K562 (cell line): ENCODE measurements at regions not wholly inside any gene's neighbourhood (a gene's known extent, or its start where the extent isn't known, plus 50 kb on each side); places are given as distances from the start of the nearest gene placed in this dataset.

Source experiments
- DNMT1 ChIP-seq: fragments of 450-650 bp; IDR thresholded peaks from 2 replicates; pipeline ENCODE4 v1.6.1; 2016; ENCODE audit warnings: antibody characterized with exemption, mild to moderate bottlenecking
- MXI1 ChIP-seq: IDR thresholded peaks from 2 replicates; pipeline ENCODE4 v1.6.1; 2011; ENCODE audit warnings: low read depth, mild to moderate bottlenecking, improper control_type of control experiment, low read length
- POLR2AphosphoS5 ChIP-seq: IDR thresholded peaks from 2 replicates; pipeline ENCODE4 v1.6.1; 2011; ENCODE audit warnings: mild to moderate bottlenecking, low read depth, low read length, moderate library complexity; ENCODE audit not compliant: control insufficient read depth, insufficient read depth
- SUPT5H ChIP-seq: fragments of 450-650 bp; IDR thresholded peaks from 2 replicates; pipeline ENCODE4 v1.6.1; 2016
- TCF3 ChIP-seq: sonication (generic); formaldehyde crosslinking; IDR thresholded peaks from 2 replicates; pipeline ENCODE4 v1.4.0; 2020; ENCODE audit warnings: mild to moderate bottlenecking, missing genetic modification reagents
- TEAD2 ChIP-seq: fragments of 450-650 bp; IDR thresholded peaks from 2 replicates; pipeline ENCODE4 v1.6.1; 2016; ENCODE audit warnings: missing genetic modification characterization, control low read depth, missing compliant biosample characterization
- ZNF124 ChIP-seq: sonication (generic); formaldehyde crosslinking; IDR thresholded peaks from 2 replicates; pipeline ENCODE4 v1.8.1; 2022; ENCODE audit warnings: missing genetic modification reagents
- ZNF3 ChIP-seq: fragments of 250-450 bp; sonication (Bioruptor Pico); IDR thresholded peaks from 2 replicates; pipeline ENCODE4 v1.5.0; 2021; ENCODE audit warnings: mild to moderate bottlenecking, moderate library complexity
- ZNF589 ChIP-seq: fragments of 200-800 bp; sonication (Bioruptor generic); IDR thresholded peaks from 2 replicates; pipeline ENCODE4 v1.6.1; 2016; ENCODE audit warnings: low read depth, missing genetic modification characterization, missing compliant biosample characterization
- TF ChIP-seq, protein P1 (sequence below): fragments of 450-650 bp; IDR thresholded peaks from 2 replicates; pipeline ENCODE4 v1.6.1; 2016
- TF ChIP-seq, protein P2 (sequence below): fragments of 450-650 bp; formaldehyde crosslinking; IDR thresholded peaks from 2 replicates; pipeline ENCODE4 v1.4.0; 2022; ENCODE audit warnings: missing genetic modification characterization
- TF ChIP-seq, protein P3 (sequence below), 3 experiments: IDR thresholded peaks in 2 of 3; conservative IDR thresholded peaks in 1 of 3; 2 replicates each; pipeline ENCODE4 v1.5.1; 2011 to 2012; ENCODE audit warnings: low read length in 3 of 3, mild to moderate bottlenecking in 3 of 3, control low read depth in 2 of 3, improper control_type of control experiment in 1 of 3, inconsistent platforms in 1 of 3, low read depth in 1 of 3, mixed read lengths in 1 of 3, moderate library complexity in 1 of 3; ENCODE audit not compliant: insufficient read depth in 2 of 3
- TF ChIP-seq, protein P4 (sequence below): fragments of 450-650 bp; IDR thresholded peaks from 2 replicates; pipeline ENCODE4 v1.6.1; 2016; ENCODE audit warnings: low read depth, mild to moderate bottlenecking, moderate library complexity

DNA sequence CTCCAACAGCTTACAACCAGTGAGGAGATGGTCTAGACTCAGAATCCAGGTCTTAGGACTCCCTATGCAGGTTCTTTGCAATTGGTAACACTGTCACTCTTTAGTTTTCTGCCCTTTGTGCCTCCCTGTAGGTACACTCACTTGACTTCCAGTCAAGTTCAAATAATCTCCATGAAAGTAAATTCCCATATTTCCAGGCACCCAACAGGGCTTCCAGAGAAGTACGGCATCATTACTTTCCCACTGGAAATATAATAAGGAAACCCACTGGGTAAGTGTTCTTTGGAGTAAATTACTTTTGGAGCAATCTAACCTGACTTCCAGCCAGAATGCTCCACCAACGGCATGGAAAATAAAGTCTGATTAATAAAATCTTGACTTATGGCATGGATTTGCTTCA lies 338.9 kb downstream of the HNRNPD start:
- TF ChIP-seq ZNF589 (CRISPR knock-in tag) (no peak), POLR2AphosphoS5 (no peak), TEAD2 (tag) (no peak), SUPT5H (no peak), ZNF124 (CRISPR knock-in tag) (no peak), MXI1 (no peak), DNMT1 (no peak), ZNF3 (CRISPR knock-in tag) (no peak), TCF3 (CRISPR knock-in tag) (no peak)
- TF ChIP-seq, protein P1, sequence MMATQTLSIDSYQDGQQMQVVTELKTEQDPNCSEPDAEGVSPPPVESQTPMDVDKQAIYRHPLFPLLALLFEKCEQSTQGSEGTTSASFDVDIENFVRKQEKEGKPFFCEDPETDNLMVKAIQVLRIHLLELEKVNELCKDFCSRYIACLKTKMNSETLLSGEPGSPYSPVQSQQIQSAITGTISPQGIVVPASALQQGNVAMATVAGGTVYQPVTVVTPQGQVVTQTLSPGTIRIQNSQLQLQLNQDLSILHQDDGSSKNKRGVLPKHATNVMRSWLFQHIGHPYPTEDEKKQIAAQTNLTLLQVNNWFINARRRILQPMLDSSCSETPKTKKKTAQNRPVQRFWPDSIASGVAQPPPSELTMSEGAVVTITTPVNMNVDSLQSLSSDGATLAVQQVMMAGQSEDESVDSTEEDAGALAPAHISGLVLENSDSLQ = no peak
- TF ChIP-seq, protein P2, sequence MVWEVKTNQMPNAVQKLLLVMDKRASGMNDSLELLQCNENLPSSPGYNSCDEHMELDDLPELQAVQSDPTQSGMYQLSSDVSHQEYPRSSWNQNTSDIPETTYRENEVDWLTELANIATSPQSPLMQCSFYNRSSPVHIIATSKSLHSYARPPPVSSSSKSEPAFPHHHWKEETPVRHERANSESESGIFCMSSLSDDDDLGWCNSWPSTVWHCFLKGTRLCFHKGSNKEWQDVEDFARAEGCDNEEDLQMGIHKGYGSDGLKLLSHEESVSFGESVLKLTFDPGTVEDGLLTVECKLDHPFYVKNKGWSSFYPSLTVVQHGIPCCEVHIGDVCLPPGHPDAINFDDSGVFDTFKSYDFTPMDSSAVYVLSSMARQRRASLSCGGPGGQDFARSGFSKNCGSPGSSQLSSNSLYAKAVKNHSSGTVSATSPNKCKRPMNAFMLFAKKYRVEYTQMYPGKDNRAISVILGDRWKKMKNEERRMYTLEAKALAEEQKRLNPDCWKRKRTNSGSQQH (CRISPR knock-in tag) = no peak
- TF ChIP-seq, protein P3, sequence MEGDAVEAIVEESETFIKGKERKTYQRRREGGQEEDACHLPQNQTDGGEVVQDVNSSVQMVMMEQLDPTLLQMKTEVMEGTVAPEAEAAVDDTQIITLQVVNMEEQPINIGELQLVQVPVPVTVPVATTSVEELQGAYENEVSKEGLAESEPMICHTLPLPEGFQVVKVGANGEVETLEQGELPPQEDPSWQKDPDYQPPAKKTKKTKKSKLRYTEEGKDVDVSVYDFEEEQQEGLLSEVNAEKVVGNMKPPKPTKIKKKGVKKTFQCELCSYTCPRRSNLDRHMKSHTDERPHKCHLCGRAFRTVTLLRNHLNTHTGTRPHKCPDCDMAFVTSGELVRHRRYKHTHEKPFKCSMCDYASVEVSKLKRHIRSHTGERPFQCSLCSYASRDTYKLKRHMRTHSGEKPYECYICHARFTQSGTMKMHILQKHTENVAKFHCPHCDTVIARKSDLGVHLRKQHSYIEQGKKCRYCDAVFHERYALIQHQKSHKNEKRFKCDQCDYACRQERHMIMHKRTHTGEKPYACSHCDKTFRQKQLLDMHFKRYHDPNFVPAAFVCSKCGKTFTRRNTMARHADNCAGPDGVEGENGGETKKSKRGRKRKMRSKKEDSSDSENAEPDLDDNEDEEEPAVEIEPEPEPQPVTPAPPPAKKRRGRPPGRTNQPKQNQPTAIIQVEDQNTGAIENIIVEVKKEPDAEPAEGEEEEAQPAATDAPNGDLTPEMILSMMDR (IDR thresholded peaks at IDR 0.05 in 2 of 3, conservative IDR thresholded peaks at IDR 0.05 in 1 of 3; ENCODE audit: insufficient read depth in 2 of 3, low read depth in 1 of 3, low read length in 3 of 3) = no peak
- TF ChIP-seq, protein P4, sequence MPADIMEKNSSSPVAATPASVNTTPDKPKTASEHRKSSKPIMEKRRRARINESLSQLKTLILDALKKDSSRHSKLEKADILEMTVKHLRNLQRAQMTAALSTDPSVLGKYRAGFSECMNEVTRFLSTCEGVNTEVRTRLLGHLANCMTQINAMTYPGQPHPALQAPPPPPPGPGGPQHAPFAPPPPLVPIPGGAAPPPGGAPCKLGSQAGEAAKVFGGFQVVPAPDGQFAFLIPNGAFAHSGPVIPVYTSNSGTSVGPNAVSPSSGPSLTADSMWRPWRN = no peak
